Embryonic facial prominence (tissue), 1 donor: ENCODE measurements at regions not wholly inside any gene's neighbourhood (a gene's known extent, or its start where the extent isn't known, plus 50 kb on each side); places are given as distances from the start of the nearest gene placed in this dataset.

ENCODE experiments used
- DNase-seq: peaks from one replicate; pipeline ENCODE4 v3.0.0-alpha.2; 2016; ENCODE audit errors: extremely low spot score

GRCh38 chr13:99436686-99437416 lies 64.4 kb upstream of the TM9SF2 start:
- DNase-seq = peak; percentile 78

GRCh38 chr13:99439048-99439447 lies 62.2 kb upstream of the TM9SF2 start:
- no peak for DNase-seq

DNA sequence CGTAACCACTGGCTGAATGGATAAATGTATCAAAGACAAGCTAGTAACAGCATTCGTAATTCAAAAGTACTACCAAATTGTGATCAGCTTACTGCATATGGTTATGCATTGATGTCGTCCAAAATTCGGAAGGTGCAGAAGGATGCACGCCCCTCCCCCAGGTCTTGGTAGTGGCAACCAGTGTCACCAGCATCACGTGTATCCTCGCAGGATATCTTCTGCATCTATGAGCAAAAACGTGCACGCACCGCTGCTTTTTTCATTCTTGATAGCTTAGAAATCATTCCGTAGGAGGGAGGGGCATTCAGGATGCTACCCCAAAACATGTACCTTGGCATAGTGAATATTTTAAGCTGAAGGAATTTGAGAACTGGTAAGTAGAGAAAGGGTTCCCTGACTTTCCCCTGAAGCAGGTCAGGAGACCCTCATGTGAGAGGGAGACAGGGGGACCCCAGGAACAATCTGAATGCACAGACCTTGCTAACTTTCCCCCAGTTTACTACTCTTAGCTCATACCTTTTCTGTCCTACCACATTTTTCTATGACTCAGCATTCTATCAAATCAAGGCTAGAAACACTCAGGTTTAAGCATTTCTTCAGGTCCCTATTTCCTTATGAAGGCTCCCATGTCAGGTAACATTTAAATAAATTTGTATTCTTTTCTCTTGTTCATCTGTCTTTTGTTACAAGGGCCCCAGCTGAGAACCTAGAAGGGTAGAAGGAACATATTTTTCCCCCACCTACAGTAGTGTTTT lies 61.2 kb upstream of the TM9SF2 start:
- no peak for DNase-seq

- DNase-seq = peak; percentile 44
Measured at GRCh38 chr13:99442273-99442895, 58.9 kb upstream of the TM9SF2 start.

DNA sequence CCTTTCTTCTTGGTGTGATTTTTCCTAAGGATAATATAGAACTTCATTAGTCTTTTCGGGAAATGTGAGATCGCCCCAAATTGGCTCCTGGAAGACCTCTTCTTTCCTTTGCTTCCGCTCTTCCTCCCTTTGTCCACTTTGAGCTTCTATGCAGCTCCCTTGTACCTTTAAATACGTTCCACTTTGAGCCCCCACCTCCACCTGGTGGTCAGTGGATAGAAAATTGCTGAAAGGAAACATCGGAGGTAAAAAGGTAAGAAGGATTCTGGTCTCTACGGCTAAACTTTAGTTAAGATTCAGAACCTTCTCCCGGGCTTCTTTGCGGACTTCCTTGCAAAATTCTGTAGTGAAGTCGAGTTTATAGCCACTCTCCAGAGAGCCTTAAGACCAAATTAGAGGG lies 55.0 kb upstream of the TM9SF2 start:
- no peak for DNase-seq

DNA sequence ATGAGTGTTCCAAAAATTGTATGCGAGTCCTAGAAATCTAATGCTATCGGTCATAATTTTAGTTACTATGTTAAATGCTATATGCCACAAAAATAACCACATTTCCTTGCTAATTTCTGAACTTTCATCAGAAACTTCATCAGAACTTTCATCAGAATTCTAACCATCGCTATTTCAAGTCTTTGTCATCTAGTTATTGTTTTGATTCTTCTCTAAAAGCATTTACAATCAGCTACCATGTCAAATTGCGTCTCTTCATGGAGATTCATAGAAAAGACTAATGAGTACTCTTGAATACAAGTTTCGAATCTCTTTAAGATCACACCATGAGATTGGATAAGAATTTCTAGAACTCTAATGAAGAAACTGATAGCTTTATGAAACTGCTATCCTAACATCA lies 52.7 kb upstream of the TM9SF2 start:
- no peak for DNase-seq

DNA sequence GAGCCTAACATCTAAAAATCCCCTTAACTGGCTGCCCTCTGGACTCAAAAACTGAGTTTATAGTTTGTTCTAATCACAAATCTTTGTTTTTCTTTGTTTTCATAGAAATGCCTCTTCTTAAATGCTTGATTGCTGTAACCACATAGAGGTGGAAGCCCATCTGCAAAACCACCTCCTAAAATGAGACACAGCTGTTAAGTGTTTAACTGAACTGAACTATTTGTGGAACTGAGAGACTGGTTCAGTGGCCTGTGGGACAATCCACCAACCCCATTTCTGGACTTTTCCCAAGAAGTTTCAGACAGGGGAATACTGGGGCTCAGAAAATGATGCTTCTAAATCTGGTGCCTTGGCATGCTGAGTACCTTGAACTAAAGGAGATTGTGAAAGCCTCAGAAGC lies 50.9 kb upstream of the TM9SF2 start:
- no peak for DNase-seq
